Neural cell (in vitro differentiated cells): ENCODE measurements at regions not wholly inside any gene's neighbourhood (a gene's known extent, or its start where the extent isn't known, plus 50 kb on each side); places are given as distances from the start of the nearest gene placed in this dataset.
"Not testable (repeated sequence)": the region's sequence is repeated elsewhere in the genome, so short reads cannot be mapped to it uniquely, and the experiment has no call there.

Experiments
- H2AFZ ChIP-seq: fragments of 200-600, 300-800 bp; sonication (generic), shearing (Covaris generic); 2 replicates; pipeline ENCODE4 v1.6.0; 2014; ENCODE audit warnings: low read depth, mild to moderate bottlenecking, antibody characterized with exemption, low read length, moderate library complexity
- H3F3A ChIP-seq: fragments of 200-600 bp; shearing (Covaris generic); 2 replicates; pipeline ENCODE4 v1.6.1; 2016; ENCODE audit warnings: mild to moderate bottlenecking, moderate library complexity, mixed read lengths, antibody characterized with exemption, low read length; ENCODE audit not compliant: insufficient read depth, poor library complexity, severe bottlenecking
- H3K27ac ChIP-seq: fragments of 200-600, 300-800 bp; sonication (generic), shearing (Covaris generic); 2 replicates; pipeline ENCODE4 v1.5.1; 2014; ENCODE audit warnings: mild to moderate bottlenecking, low read length, moderate library complexity
- H3K27me3 ChIP-seq: fragments of 300-800, 200-600 bp; sonication (generic), shearing (Covaris generic); 2 replicates; pipeline ENCODE4 v1.6.0; 2014; ENCODE audit warnings: mild to moderate bottlenecking, low read depth, low read length, moderate library complexity; ENCODE audit not compliant: insufficient read depth
- H3K36me3 ChIP-seq: fragments of 300-800, 200-600 bp; sonication (generic), shearing (Covaris generic); 2 replicates; pipeline ENCODE4 v1.5.1; 2014; ENCODE audit warnings: mild to moderate bottlenecking, antibody characterized with exemption, low read length, moderate library complexity; ENCODE audit not compliant: insufficient read depth
- H3K4me2 ChIP-seq: fragments of 300-800, 200-600 bp; sonication (generic), shearing (Covaris generic); 2 replicates; pipeline ENCODE4 v1.6.0; 2014; ENCODE audit warnings: mild to moderate bottlenecking, low read length
- H3K4me3 ChIP-seq: fragments of 300-800, 200-600 bp; sonication (generic), shearing (Covaris generic); 2 replicates; pipeline ENCODE4 v1.5.1; 2014; ENCODE audit warnings: mild to moderate bottlenecking, low read length, moderate library complexity
- H3K79me2 ChIP-seq: fragments of 200-600 bp; shearing (Covaris generic); replicated peaks from 2 replicates; pipeline ENCODE4 v1.6.0; 2014; ENCODE audit warnings: mild to moderate bottlenecking, low read length, moderate library complexity; ENCODE audit not compliant: insufficient read depth
- H3K9ac ChIP-seq: fragments of 300-800, 200-600 bp; sonication (generic), shearing (Covaris generic); 2 replicates; pipeline ENCODE4 v1.6.1; 2016; ENCODE audit warnings: mild to moderate bottlenecking, low read length, mixed read lengths
- H3K9me2 ChIP-seq: fragments of 200-600 bp; shearing (Covaris generic); 2 replicates; pipeline ENCODE4 v1.6.1; 2016; ENCODE audit warnings: mild to moderate bottlenecking, low read length, mixed read lengths; ENCODE audit not compliant: insufficient read depth
- H3K9me3 ChIP-seq: fragments of 200-600, 300-800 bp; sonication (generic), shearing (Covaris generic); 2 replicates; pipeline ENCODE4 v1.6.1; 2016; ENCODE audit warnings: mild to moderate bottlenecking, mixed run types, low read length, moderate library complexity, mixed read lengths
- H4K20me1 ChIP-seq: fragments of 200-600 bp; shearing (Covaris generic); 2 replicates; pipeline ENCODE4 v1.6.1; 2016; ENCODE audit warnings: mild to moderate bottlenecking, mixed run types; ENCODE audit not compliant: insufficient read depth
- CTCF ChIP-seq: fragments of 450-650 bp; IDR thresholded peaks from 2 replicates; pipeline ENCODE4 v1.5.1; 2014; ENCODE audit warnings: antibody characterized with exemption, mild to moderate bottlenecking, moderate library complexity; ENCODE audit not compliant: poor library complexity, severe bottlenecking
- EP300 ChIP-seq: fragments of 450-650 bp; conservative IDR thresholded peaks from 2 replicates; pipeline ENCODE4 v1.6.1; 2014; ENCODE audit warnings: antibody characterized with exemption, mild to moderate bottlenecking, moderate library complexity; ENCODE audit not compliant: poor library complexity, severe bottlenecking
- EZH2 ChIP-seq: fragments of 200-600, 300-800 bp; shearing (Covaris generic), sonication (generic); IDR thresholded peaks from 2 replicates; pipeline ENCODE4 v1.6.1; 2014; ENCODE audit warnings: antibody characterized with exemption, low read length, borderline replicate concordance, mild to moderate bottlenecking; ENCODE audit not compliant: insufficient read depth, poor library complexity, severe bottlenecking
- MXI1 ChIP-seq: fragments of 450-650 bp; conservative IDR thresholded peaks from 2 replicates; pipeline ENCODE4 v1.6.1; 2014; ENCODE audit warnings: antibody characterized with exemption, mild to moderate bottlenecking; ENCODE audit not compliant: poor library complexity, severe bottlenecking
- POLR2AphosphoS5 ChIP-seq: IDR thresholded peaks from 2 replicates; pipeline ENCODE4 v1.6.1; 2012
- RAD21 ChIP-seq: fragments of 450-650 bp; conservative IDR thresholded peaks from 2 replicates; pipeline ENCODE4 v1.6.1; 2014; ENCODE audit warnings: antibody characterized with exemption, mild to moderate bottlenecking, moderate library complexity
- REST ChIP-seq: IDR thresholded peaks from 2 replicates; pipeline ENCODE4 v1.6.1; 2012; ENCODE audit warnings: borderline replicate concordance
- SMC3 ChIP-seq: fragments of 450-650 bp; conservative IDR thresholded peaks from 2 replicates; pipeline ENCODE4 v1.6.1; 2014; ENCODE audit warnings: antibody characterized with exemption, mild to moderate bottlenecking, moderate library complexity; ENCODE audit not compliant: poor library complexity
- TAF1 ChIP-seq: IDR thresholded peaks from 2 replicates; pipeline ENCODE4 v1.6.1; 2012; ENCODE audit warnings: low read depth

- no peak overlapping the region for H3K4me2 ChIP-seq
- H3K27ac ChIP-seq = no peak overlapping the region
- no peaks in the 10 kb centered on the region for H3K79me2 ChIP-seq
- no peaks in the 10 kb centered on the region for H3K9me3 ChIP-seq
- no peaks in the 10 kb centered on the region for H3F3A ChIP-seq
- H3K27me3 ChIP-seq = no peaks in the 10 kb centered on the region
- no peak overlapping the region for H3K4me3 ChIP-seq
- no peaks in the 10 kb centered on the region for H3K9me2 ChIP-seq
- H3K36me3 ChIP-seq = no peaks in the 10 kb centered on the region
- no peak for TF ChIP-seq RAD21
- TF ChIP-seq EZH2 = no peak
- no peak for TF ChIP-seq TAF1
- TF ChIP-seq SMC3 = no peak
- TF ChIP-seq EP300 = no peak
- no peak for TF ChIP-seq POLR2AphosphoS5
- no peak for TF ChIP-seq CTCF
- TF ChIP-seq MXI1 = no peak
- TF ChIP-seq REST = no peak
- H3K9ac ChIP-seq = no peak overlapping the region
- H4K20me1 ChIP-seq = no peaks in the 10 kb centered on the region
- H2AFZ ChIP-seq = no peak overlapping the region
Observed at GRCh38 chr15:46961795-46962194, 755.5 kb upstream of the SEMA6D start.

GRCh38 chr15:46988055-46988454 lies 729.2 kb upstream of the SEMA6D start:
- not testable (repeated sequence) for H3K4me2 ChIP-seq, H4K20me1 ChIP-seq, H3K9me3 ChIP-seq, H3K36me3 ChIP-seq, H3K4me3 ChIP-seq, H3K27ac ChIP-seq, H3K9ac ChIP-seq, H3K9me2 ChIP-seq, H2AFZ ChIP-seq, H3F3A ChIP-seq, H3K79me2 ChIP-seq, H3K27me3 ChIP-seq

- no peaks in the 10 kb centered on the region for H4K20me1 ChIP-seq
- H3K79me2 ChIP-seq = no peaks in the 10 kb centered on the region
- no peaks in the 10 kb centered on the region for H3K36me3 ChIP-seq
- H3K9ac ChIP-seq = no peak overlapping the region
- no peaks in the 10 kb centered on the region for H3F3A ChIP-seq
- no peak overlapping the region for H2AFZ ChIP-seq
- H3K9me3 ChIP-seq = peaks cover 5% of the 10 kb centered on the region
- no peak for TF ChIP-seq SMC3
- TF ChIP-seq EZH2 = no peak
- TF ChIP-seq TAF1 = no peak
- TF ChIP-seq RAD21 = no peak
- no peak for TF ChIP-seq CTCF
- no peaks in the 10 kb centered on the region for H3K9me2 ChIP-seq
- H3K4me2 ChIP-seq = no peak overlapping the region
- no peak overlapping the region for H3K4me3 ChIP-seq
- no peak overlapping the region for H3K27ac ChIP-seq
- H3K27me3 ChIP-seq = no peaks in the 10 kb centered on the region
Observed at GRCh38 chr15:46996359-46996758, 720.9 kb upstream of the SEMA6D start.
